ENCODE measurements at regions not wholly inside any gene's neighbourhood (a gene's known extent, or its start where the extent isn't known, plus 50 kb on each side); places are given as distances from the start of the nearest gene placed in this dataset.
"Not testable (repeated sequence)": the region's sequence is repeated elsewhere in the genome, so short reads cannot be mapped to it uniquely, and the experiment has no call there.

- no peak for DNase-seq
Measured at GRCh38 chr3:176349706-176350105, 847.6 kb downstream of the TBL1XR1 start.

- no peak for DNase-seq
Measured at GRCh38 chr3:176347424-176348146, 849.7 kb downstream of the TBL1XR1 start.

DNA sequence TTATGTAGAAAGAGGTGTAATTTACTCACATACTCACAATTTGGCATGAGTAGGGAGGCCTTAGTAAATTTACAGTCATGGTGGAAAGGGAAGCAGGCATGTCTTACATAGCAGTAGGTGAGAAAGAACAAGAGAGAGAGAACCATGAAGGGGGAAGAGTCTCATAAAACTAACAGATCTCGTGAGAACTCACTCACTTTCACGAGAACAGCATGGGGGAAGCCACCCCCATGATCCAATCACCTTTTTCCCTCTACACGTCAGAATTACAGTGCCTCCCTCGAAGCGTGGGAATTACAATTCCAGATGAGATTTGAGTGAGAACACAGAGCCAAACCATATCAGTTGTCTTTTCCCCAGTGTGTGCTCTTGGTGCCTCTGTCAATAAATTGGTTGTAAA lies 855.3 kb downstream of the TBL1XR1 start:
- DNase-seq, result no peak

- no peak for DNase-seq
Measured at GRCh38 chr3:176328666-176329065, 868.6 kb downstream of the TBL1XR1 start.

DNA sequence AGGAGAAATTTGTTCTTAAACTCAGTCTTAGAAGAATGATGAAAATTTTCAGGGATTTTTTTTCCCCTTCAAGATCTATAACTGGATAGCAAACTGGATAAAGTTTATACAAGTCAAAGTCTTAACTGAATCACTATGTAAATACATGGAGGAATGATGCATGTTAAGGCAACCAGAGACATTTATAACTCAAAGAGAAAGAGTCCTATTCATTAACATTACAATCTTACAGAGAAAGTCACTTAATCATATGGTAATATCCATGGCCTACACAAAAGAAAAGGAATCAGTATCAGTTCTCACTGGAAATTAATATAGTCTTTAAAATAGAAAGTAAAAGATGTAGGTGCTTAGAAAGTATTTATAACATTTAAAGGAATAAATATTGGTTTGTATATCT lies 869.1 kb downstream of the TBL1XR1 start:
- DNase-seq, result no peak

DNA sequence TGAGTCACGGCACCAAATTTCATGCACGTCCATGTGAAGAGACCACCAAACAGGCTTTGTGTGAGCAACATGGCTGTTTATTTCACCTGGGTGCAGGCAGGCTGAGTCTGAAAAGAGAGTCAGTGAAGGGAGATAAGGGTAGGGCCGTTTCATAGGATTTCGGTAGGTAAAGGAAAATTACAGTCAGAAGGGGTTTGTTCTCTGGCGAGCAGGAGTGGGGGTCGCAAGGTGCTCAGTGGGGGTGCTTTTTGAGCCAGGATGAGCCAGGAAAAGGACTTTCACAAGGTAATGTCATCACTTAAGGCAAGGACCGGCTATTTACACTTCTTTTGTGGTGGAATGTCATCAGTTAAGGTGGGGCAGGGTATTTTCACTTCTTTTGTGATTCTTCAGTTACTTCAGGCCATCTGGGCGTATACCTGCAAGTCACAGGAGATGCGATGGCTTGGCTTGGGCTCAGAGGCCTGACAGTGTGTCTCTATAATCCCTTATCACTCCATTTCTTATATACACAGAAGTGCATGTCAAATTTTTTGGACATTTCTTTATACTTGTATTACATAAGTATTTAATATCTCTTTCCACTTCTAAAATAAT lies 870.3 kb downstream of the TBL1XR1 start:
- DNase-seq, result not testable (repeated sequence)

GRCh38 chr3:176321532-176321931 lies 875.8 kb downstream of the TBL1XR1 start:
- DNase-seq, result not testable (repeated sequence)

DNA sequence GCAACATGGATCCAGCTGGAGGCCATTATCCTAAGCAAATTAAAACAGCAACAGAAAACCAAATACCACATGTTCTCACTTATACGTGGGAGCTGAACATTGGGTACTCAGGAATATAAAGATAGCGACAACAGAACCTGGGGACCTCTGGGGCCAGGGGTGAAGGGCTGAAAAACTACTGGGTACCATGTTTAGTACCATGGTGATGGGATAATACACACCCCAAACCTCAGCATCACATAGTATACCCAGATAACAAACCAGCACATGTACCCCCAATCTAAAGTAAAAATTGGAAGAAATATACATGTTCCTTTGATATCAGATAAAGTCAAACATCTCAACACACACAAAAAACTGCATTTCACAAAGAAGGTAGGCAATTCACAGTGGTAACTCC lies 876.2 kb downstream of the TBL1XR1 start:
- no peak for DNase-seq

- no peak for DNase-seq
Measured at GRCh38 chr3:176313426-176313825, 883.9 kb downstream of the TBL1XR1 start.

GRCh38 chr3:176310641-176311040 lies 886.6 kb downstream of the TBL1XR1 start:
- DNase-seq, result no peak

GRCh38 chr3:176302271-176302670 lies 895.0 kb downstream of the TBL1XR1 start:
- DNase-seq, result no peak

DNA sequence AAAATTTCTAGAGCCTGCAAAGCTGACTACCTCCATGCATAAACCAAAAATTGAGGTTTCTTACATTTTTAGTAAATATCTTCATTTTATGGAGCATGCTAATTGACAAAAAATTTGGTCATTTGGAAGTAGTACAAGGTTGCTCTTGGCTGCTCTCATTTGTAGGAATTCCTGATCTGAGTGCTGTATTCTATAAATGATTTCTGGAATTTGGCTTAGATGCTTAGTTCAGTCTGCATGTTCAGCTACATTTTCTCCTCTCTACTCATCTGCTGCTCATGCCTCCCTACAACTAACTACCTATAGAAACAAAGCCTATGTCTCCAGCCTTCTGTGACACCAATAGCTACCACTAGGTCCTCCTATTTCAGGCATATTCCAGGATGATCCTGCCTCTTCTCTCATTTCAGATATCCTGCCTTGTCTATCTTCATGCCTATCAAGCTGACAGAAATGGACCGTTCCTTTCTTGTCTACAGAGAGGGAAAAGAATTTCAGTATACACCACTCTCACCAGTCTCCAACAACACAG lies 901.1 kb downstream of the TBL1XR1 start:
- DNase-seq, result no peak

DNA sequence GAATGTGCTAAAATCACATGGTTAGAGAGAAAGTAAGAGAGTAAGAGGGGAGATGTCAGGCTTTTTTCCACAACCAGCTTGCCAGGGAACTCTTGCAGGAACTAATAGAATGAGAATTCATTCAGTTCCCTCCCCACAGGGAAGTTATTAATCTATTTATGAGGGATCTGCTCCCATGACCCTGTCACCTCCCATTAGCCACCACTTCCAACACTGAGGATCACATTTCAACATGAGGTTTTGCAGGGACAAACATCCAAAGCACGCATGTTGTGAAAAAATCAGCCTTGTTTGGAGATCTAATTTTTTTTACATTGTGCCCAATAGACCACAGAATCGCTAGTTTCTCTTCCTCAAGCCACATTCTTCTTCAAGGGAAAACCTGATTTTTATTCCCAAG lies 904.0 kb downstream of the TBL1XR1 start:
- DNase-seq, result no peak

DNA sequence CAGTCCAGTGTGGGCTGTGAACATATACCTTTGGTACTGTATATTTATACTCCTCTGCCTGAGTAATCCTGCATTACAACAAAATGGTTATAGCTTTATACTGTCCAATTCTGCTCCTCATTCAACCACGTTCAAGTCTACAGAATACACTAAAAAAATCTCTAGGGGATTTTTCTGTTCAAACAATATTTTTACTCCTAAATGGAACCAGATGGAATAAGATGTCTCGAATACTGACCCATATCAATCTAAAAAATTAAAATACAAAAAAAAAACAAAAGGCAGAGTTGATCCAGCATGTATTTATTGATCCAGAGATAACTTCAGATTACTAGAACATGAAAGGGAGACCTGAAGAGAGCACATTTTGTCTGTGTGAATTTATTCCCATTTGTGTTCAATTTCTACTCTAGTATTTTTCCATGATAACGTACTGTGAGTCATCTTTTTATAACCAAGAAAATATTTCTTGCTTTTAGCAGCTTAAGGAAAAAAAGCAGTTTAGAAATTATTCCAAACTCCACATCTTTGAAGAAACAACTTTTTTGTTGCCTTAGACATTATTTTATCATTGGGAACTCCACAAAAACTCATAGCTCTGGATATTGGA lies 910.7 kb downstream of the TBL1XR1 start:
- no peak for DNase-seq

GRCh38 chr3:176275538-176275937 lies 921.7 kb downstream of the TBL1XR1 start:
- no peak for DNase-seq

DNA sequence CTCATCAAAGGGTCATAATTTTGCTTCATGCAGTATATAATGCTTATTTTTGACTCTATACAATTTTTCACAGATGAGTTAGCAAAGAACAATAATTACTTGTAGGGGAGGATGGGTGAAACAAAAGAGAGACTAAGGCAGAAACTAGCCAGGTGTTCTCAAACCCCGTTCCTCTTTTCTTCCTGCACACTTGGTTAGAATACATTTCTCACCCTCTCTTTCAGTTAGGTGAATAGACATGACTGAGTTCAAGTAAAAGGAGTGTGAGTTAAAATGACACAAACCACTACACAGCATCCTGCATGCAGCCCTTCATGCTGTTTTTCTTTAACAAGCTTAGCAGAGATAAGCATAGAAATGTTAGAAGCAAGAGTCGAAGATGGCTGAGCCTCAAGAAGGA lies 922.2 kb downstream of the TBL1XR1 start:
- no peak for DNase-seq

GRCh38 chr3:176274161-176274560 lies 923.1 kb downstream of the TBL1XR1 start:
- no peak for DNase-seq

- DNase-seq, result no peak
Measured at GRCh38 chr3:176262071-176262470, 935.2 kb downstream of the TBL1XR1 start.

- no peak for DNase-seq
Measured at GRCh38 chr3:176247191-176247590, 950.1 kb downstream of the TBL1XR1 start.

DNA sequence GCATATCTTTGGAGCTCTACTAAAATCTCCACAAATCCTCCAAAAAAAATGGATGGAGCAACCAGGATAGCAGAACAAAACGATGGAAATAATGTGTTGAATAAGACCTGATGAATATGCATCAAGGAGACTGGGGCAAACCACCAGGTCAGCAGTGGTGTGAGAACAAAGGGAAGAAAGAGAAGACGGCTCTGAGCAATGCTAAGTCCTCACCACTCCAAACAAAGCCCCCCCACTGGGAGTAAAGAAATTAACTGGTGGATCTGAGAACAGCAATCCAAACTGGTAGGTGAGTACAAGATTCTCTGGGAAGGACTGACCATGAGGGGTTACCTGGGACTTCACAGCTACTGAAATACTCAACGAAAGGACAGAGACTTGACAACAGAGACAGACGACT lies 977.3 kb downstream of the TBL1XR1 start:
- no peak for DNase-seq

GRCh38 chr3:176214758-176215157 lies 982.5 kb downstream of the TBL1XR1 start:
- no peak for DNase-seq

DNA sequence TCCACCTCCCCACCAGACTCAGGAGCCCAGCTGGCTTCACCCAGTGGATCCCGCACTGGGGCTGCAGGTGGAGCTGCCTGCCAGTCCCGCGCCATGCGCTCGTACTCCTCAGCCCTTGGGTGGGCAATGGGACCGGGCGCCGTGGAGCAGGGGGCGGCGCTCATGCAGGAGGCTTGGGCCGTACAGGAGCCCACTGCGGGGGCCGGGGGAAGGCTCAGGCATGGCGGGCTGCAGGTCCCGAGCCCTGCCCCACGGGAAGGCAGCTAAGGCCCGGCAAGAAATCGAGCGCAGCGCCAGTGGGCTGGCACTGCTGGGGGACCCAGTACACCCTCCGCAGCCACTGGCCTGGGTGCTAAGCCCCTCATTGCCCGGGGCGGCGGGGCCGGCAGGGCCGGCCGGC lies 984.0 kb downstream of the TBL1XR1 start:
- not testable (repeated sequence) for DNase-seq

- no peak for DNase-seq
Measured at GRCh38 chr3:176208915-176209314, 988.4 kb downstream of the TBL1XR1 start.
